K562 (cell line): ENCODE measurements at regions not wholly inside any gene's neighbourhood (a gene's known extent, or its start where the extent isn't known, plus 50 kb on each side); places are given as distances from the start of the nearest gene placed in this dataset.

Source experiments
- ATAC-seq: fragments of 200-7000 bp; cut with Tn5 transposase; 3 replicates; pipeline ENCODE4 v1.9.1; 2020; ENCODE audit warnings: moderate library complexity
- BruUV-seq: library from RNA; stranded (reverse); fragments of 400-500 nt; replicated peaks from 2 replicates; lab custom pipeline; 2021; lab: Mats Ljungman, UMichigan
- CTCF ChIA-PET: fragments of 300-600 bp; formaldehyde crosslinking; extraction: SDS; loops from one replicate; lab custom pipeline; 2021; ENCODE audit warnings: low intra/inter-chr PET ratio; lab: Yijun Ruan, JAX
- POLR2A ChIA-PET: fragments of 300-600, 350-650 bp; sonication (Branson Sonifier 250); formaldehyde crosslinking; extraction: SDS; loops from one replicate; lab custom pipeline; 2021; ENCODE audit warnings: antibody characterized with exemption, inconsistent platforms; lab: Yijun Ruan, JAX
- DNase-seq, 4 experiments: peaks; one replicate each; pipeline versions ENCODE4 v3.0.0 to v3.0.0-alpha.2; 2011 to 2018; ENCODE audit warnings: low spot score in 3 of 4, mixed read lengths in 3 of 4; ENCODE audit errors: extremely low read depth in 1 of 4
- FAIRE-seq: peaks from 2 replicates; lab custom pipeline; 2011; peaks lifted over from hg19 to GRCh38; lab: Jason Lieb, UNC
- H2AFZ ChIP-seq: 2 replicates; pipeline ENCODE4 v1.6.0; 2011; ENCODE audit warnings: low read depth, low read length, control low read depth, inconsistent platforms
- H3K27ac ChIP-seq: fragments of 200-600 bp; 3 replicates; pipeline ENCODE4 v1.8.0; 2011; ENCODE audit warnings: low read depth, mild to moderate bottlenecking, control low read depth, inconsistent platforms, low read length, moderate library complexity, mixed read lengths; ENCODE audit errors: extremely low read depth
- H3K27me3 ChIP-seq, 2 experiments: fragments of 300-600 bp in 1 of 2; 2 replicates in 1 of 2; 3 replicates in 1 of 2; pipeline versions ENCODE4 v1.6.0 to v1.8.0; 2011; ENCODE audit warnings: inconsistent platforms in 2 of 2, low read length in 2 of 2, mild to moderate bottlenecking in 1 of 2, mixed read lengths in 1 of 2, moderate library complexity in 1 of 2; ENCODE audit not compliant: control insufficient read depth in 2 of 2, insufficient read depth in 2 of 2
- H3K36me3 ChIP-seq: fragments of 300-600 bp; 3 replicates; pipeline ENCODE4 v1.8.0; 2011; ENCODE audit warnings: mild to moderate bottlenecking, low read length, inconsistent platforms; ENCODE audit not compliant: control insufficient read depth, insufficient read depth
- H3K4me1 ChIP-seq, 2 experiments: fragments of 200-600 bp in 1 of 2; replicated peaks in 1 of 2; 2 replicates in 1 of 2; 3 replicates in 1 of 2; pipeline versions ENCODE4 v1.5.1 to v1.8.0; 2011; ENCODE audit warnings: inconsistent platforms in 2 of 2, low read length in 2 of 2, mild to moderate bottlenecking in 1 of 2, mixed read lengths in 1 of 2, moderate library complexity in 1 of 2; ENCODE audit not compliant: control insufficient read depth in 2 of 2, insufficient read depth in 2 of 2
- H3K4me2 ChIP-seq: 2 replicates; pipeline ENCODE4 v1.6.1; 2011; ENCODE audit warnings: low read length, control low read depth, inconsistent platforms, mixed read lengths; ENCODE audit not compliant: insufficient read depth
- H3K4me3 ChIP-seq: fragments of 200-600 bp; sonication (generic), shearing (Covaris generic); 2 replicates; pipeline ENCODE4 v1.5.1; 2016; ENCODE audit warnings: control low read depth, inconsistent platforms
- H3K79me2 ChIP-seq: fragments of 200-600 bp; 3 replicates; pipeline ENCODE4 v1.8.0; 2011; ENCODE audit warnings: low read length, inconsistent platforms; ENCODE audit not compliant: control insufficient read depth, insufficient read depth
- H3K9ac ChIP-seq, 2 experiments: 2 replicates each; pipeline versions ENCODE4 v1.6.0 to v1.6.1; 2011; ENCODE audit warnings: low read depth in 2 of 2, low read length in 2 of 2, control low read depth in 1 of 2, inconsistent platforms in 1 of 2, mild to moderate bottlenecking in 1 of 2, mixed read lengths in 1 of 2; ENCODE audit not compliant: insufficient read depth in 1 of 2
- H3K9me1 ChIP-seq: one replicate; pipeline ENCODE4 v1.6.0; 2011; ENCODE audit warnings: inconsistent platforms, mild to moderate bottlenecking, low read length, moderate library complexity; ENCODE audit not compliant: control insufficient read depth, insufficient read depth
- H3K9me3 ChIP-seq: replicated peaks from 2 replicates; pipeline ENCODE4 v1.5.1; 2011; ENCODE audit warnings: low read depth, low read length, inconsistent platforms; ENCODE audit not compliant: control insufficient read depth, insufficient read depth
- H4K20me1 ChIP-seq: replicated peaks from 2 replicates; pipeline ENCODE4 v1.6.1; 2011; ENCODE audit warnings: low read length, inconsistent platforms, mixed read lengths; ENCODE audit not compliant: control insufficient read depth, insufficient read depth
- ARID1B ChIP-seq: fragments of 450-650 bp; IDR thresholded peaks from 2 replicates; pipeline ENCODE4 v1.6.1; 2016; ENCODE audit warnings: antibody characterized with exemption, mild to moderate bottlenecking, inconsistent platforms
- CBX3 ChIP-seq, 2 experiments: IDR thresholded peaks; 1 replicate in 1 of 2; 2 replicates in 1 of 2; pipeline ENCODE4 v1.6.1; 2012; ENCODE audit warnings: inconsistent platforms in 2 of 2, low read length in 2 of 2, borderline replicate concordance in 1 of 2, control low read depth in 1 of 2
- ETV5 ChIP-seq: sonication (generic); formaldehyde crosslinking; IDR thresholded peaks from 2 replicates; pipeline ENCODE4 v1.4.0; 2020; ENCODE audit warnings: low read depth, mild to moderate bottlenecking, missing genetic modification reagents
- FOXK1 ChIP-seq: sonication (generic); formaldehyde crosslinking; IDR thresholded peaks from 2 replicates; pipeline ENCODE4 v1.8.0; 2022; ENCODE audit warnings: missing genetic modification reagents, mild to moderate bottlenecking, borderline replicate concordance
- HOXB6 ChIP-seq: fragments of 250-450 bp; sonication (Bioruptor Pico); IDR thresholded peaks from 2 replicates; pipeline ENCODE4 v1.5.1; 2022; ENCODE audit warnings: mild to moderate bottlenecking, borderline replicate concordance
- KAT2B ChIP-seq: IDR thresholded peaks from one replicate; pipeline ENCODE4 v1.6.1; 2012; ENCODE audit warnings: low read depth, mild to moderate bottlenecking, control low read depth, inconsistent platforms, low read length, moderate library complexity
- LCOR ChIP-seq: sonication (generic); formaldehyde crosslinking; IDR thresholded peaks from 2 replicates; pipeline ENCODE4 v1.8.0; 2022; ENCODE audit warnings: mild to moderate bottlenecking, missing genetic modification reagents
- NFIX ChIP-seq: fragments of 250-450 bp; sonication (Bioruptor Pico); IDR thresholded peaks from 2 replicates; pipeline ENCODE4 v1.4.0; 2020; ENCODE audit warnings: low read depth, mild to moderate bottlenecking, moderate library complexity
- TAL1 ChIP-seq: fragments of 450-650 bp; IDR thresholded peaks from 2 replicates; pipeline ENCODE4 v1.6.1; 2016; ENCODE audit warnings: mild to moderate bottlenecking
- USF1 ChIP-seq: sonication (generic); formaldehyde crosslinking; IDR thresholded peaks from 2 replicates; pipeline ENCODE4 v1.9.0; 2022; ENCODE audit warnings: mild to moderate bottlenecking, missing genetic modification reagents
- XRCC3 ChIP-seq: fragments of 450-650 bp; IDR thresholded peaks from 2 replicates; pipeline ENCODE4 v1.6.1; 2017; ENCODE audit warnings: mild to moderate bottlenecking, moderate library complexity
- YBX1 ChIP-seq: fragments of 450-650 bp; IDR thresholded peaks from 2 replicates; pipeline ENCODE4 v1.7.1; 2016; ENCODE audit warnings: mild to moderate bottlenecking
- ZNF140 ChIP-seq: fragments of 250-450 bp; sonication (Bioruptor Pico); IDR thresholded peaks from 2 replicates; pipeline ENCODE4 v1.8.0; 2021; ENCODE audit warnings: moderate library complexity, mild to moderate bottlenecking, inconsistent platforms
- ZNF197 ChIP-seq: fragments of 200-800 bp; sonication (Bioruptor generic); IDR thresholded peaks from 2 replicates; pipeline ENCODE4 v1.6.1; 2016; ENCODE audit warnings: low read depth, missing genetic modification characterization, missing compliant biosample characterization
- ZNF274 ChIP-seq: IDR thresholded peaks from 2 replicates; pipeline ENCODE4 v1.6.1; 2011; ENCODE audit warnings: low read depth, mild to moderate bottlenecking, low read length, moderate library complexity, borderline replicate concordance
- ZNF707 ChIP-seq: fragments of 250-450 bp; sonication (Bioruptor Pico); conservative IDR thresholded peaks from 2 replicates; pipeline ENCODE4 v1.8.0; 2022; ENCODE audit warnings: inconsistent platforms, mild to moderate bottlenecking, moderate library complexity
- WGBS: fragments of 100-300 bp; shearing (Covaris generic); methylation state at CpG from one replicate; pipeline ENCODE4 v1.1.6; 2016; ENCODE audit warnings: low coverage, mixed read lengths; ENCODE audit not compliant: insufficient coverage; ENCODE audit errors: missing lambda C conversion rate; 5-methylcytosine and 5-hydroxymethylcytosine counted together
- in situ Hi-C: fragments of 300-500 bp; cut with MboI; formaldehyde crosslinking; loops from 4 replicates; pipeline ENCODE4 v1.15.0; 2018; ENCODE audit warnings: inconsistent platforms, mixed read lengths
- intact Hi-C: fragments of 100-400 bp; cut with micrococcal nuclease; formaldehyde crosslinking; loops from 2 replicates; pipeline ENCODE4 v1.14.2; 2022

- in situ Hi-C loops (no loop called here), intact Hi-C loops (no loop called here)
- Histone ChIP-seq H3K27ac (no peak overlapping the region; the same call in 2 of the 3 replicates), H3K4me1 (peaks cover 6 to 9% of the 10 kb centered on the region in 2 experiments; a peak in 3 of 5 replicates), H3K4me2 (peak overlapping the region; percentile 52), H3K9ac (peak overlapping the region in 1 of 2 experiments; percentile 37; a peak in 1 of 4 replicates), H4K20me1 (no peaks in the 10 kb centered on the region; the same call in 1 of the 2 replicates), H2AFZ (0 out of 2 replicates have a peak overlapping the region, but pooled peaks have one; percentile 40), H3K4me3 (no peak overlapping the region), H3K79me2 (no peaks in the 10 kb centered on the region), H3K27me3 (peaks cover 0 to 14% of the 10 kb centered on the region in 2 experiments; a peak in 4 of 5 replicates), H3K36me3 (no peaks in the 10 kb centered on the region), H3K9me3 (no peaks in the 10 kb centered on the region), H3K9me1 (peaks cover 4% of the 10 kb centered on the region)
- FAIRE-seq (no peak), DNase-seq (peak; percentile 28 to 59 (median 48)), ATAC-seq (peak; percentile 41)
- BruUV-seq = no TSS peak
- TF ChIP-seq TAL1 (peak; percentile 42), ZNF140 (CRISPR knock-in tag) (no peak), ARID1B (peak; percentile 25; the same call in 1 of the 2 replicates), CBX3 (IDR thresholded peaks at IDR 0.05; ENCODE audit: borderline replicate concordance in 1 of 2, low read length in 2 of 2) (no peak)
- CTCF ChIA-PET = no interaction called here
- 0% methylated on average over 7 of the region's 8 CpGs for WGBS
- POLR2A ChIA-PET = no interaction called here
Measured at GRCh38 chr2:121134728-121135127, 150.3 kb downstream of the TFCP2L1 start.

- POLR2A ChIA-PET = no interaction called here
- Histone ChIP-seq H3K4me3 (no peak overlapping the region), H3K4me2 (peak overlapping the region; percentile 52), H3K27ac (no peak overlapping the region), H2AFZ (0 out of 2 replicates have a peak overlapping the region, but pooled peaks have one; percentile 40), H4K20me1 (no peaks in the 10 kb centered on the region; the same call in 1 of the 2 replicates), H3K4me1 (peaks cover 6 to 9% of the 10 kb centered on the region in 2 experiments; a peak in 3 of 5 replicates), H3K79me2 (no peaks in the 10 kb centered on the region), H3K9me3 (no peaks in the 10 kb centered on the region), H3K36me3 (no peaks in the 10 kb centered on the region), H3K9me1 (peaks cover 4% of the 10 kb centered on the region), H3K9ac (no peak overlapping the region), H3K27me3 (peaks cover 0 to 10% of the 10 kb centered on the region in 2 experiments; a peak in 4 of 5 replicates)
- CTCF ChIA-PET = no interaction called here
- WGBS = 6% methylated on average over 2 of the region's 2 CpGs
- in situ Hi-C loops (no loop called here), intact Hi-C loops (no loop called here)
- ATAC-seq = no peak; the same call in 2 of the 3 replicates
- DNase-seq = peak in 2 of 4 experiments; percentile 11 to 24
- no peak for FAIRE-seq
- no TSS peak for BruUV-seq
- TF ChIP-seq ZNF197 (no peak), ETV5 (CRISPR knock-in tag) (no peak), LCOR (CRISPR knock-in tag) (no peak), USF1 (CRISPR knock-in tag) (no peak), ZNF274 (no peak), HOXB6 (CRISPR knock-in tag) (no peak), FOXK1 (CRISPR knock-in tag) (no peak), NFIX (CRISPR knock-in tag) (peak; percentile 82), ZNF707 (CRISPR knock-in tag) (no peak), KAT2B (no peak), XRCC3 (no peak), YBX1 (no peak)
Measured at GRCh38 chr2:121135168-121135853, 149.7 kb downstream of the TFCP2L1 start.
